NT2/D1 (cell line): ENCODE measurements at regions not wholly inside any gene's neighbourhood (a gene's known extent, or its start where the extent isn't known, plus 50 kb on each side); places are given as distances from the start of the nearest gene placed in this dataset.

Experiments
- SUZ12 ChIP-seq: IDR thresholded peaks from 2 replicates; pipeline ENCODE4 v1.6.1; 2011; ENCODE audit not compliant: insufficient read length, insufficient read depth; ENCODE audit errors: extremely low read depth
- YY1 ChIP-seq: IDR thresholded peaks from 2 replicates; pipeline ENCODE4 v1.6.1; 2011; ENCODE audit not compliant: insufficient read length, insufficient read depth
- ZNF274 ChIP-seq: IDR thresholded peaks from 2 replicates; pipeline ENCODE4 v1.6.1; 2011; ENCODE audit warnings: mild to moderate bottlenecking, low read depth, low read length

- no peak for TF ChIP-seq ZNF274
- no peak for TF ChIP-seq SUZ12
- no peak for TF ChIP-seq YY1
Measured at GRCh38 chr20:11221046-11221445, 547.2 kb upstream of the JAG1 start.
